Choroid plexus epithelial cell (primary cell): ENCODE measurements at regions not wholly inside any gene's neighbourhood (a gene's known extent, or its start where the extent isn't known, plus 50 kb on each side); places are given as distances from the start of the nearest gene placed in this dataset.

Experiments
- DNase-seq: peaks from one replicate; pipeline ENCODE4 v3.0.0-alpha.2; 2010; ENCODE audit warnings: low read depth
- H3K4me3 ChIP-seq: 2 replicates; pipeline ENCODE4 v1.5.1; 2011; ENCODE audit warnings: low read depth, mild to moderate bottlenecking, control low read depth, low read length, moderate library complexity
- TF ChIP-seq, protein P1 (sequence below): conservative IDR thresholded peaks from 2 replicates; pipeline ENCODE4 v1.5.1; 2011; ENCODE audit warnings: low read depth, mild to moderate bottlenecking, control low read depth, inconsistent platforms, low read length, moderate library complexity

GRCh38 chr4:32994981-32995881, 2275.1 kb downstream of the PCDH7 start:
- no peak overlapping the region for H3K4me3 ChIP-seq
- DNase-seq, result no peak
- TF ChIP-seq, protein P1, sequence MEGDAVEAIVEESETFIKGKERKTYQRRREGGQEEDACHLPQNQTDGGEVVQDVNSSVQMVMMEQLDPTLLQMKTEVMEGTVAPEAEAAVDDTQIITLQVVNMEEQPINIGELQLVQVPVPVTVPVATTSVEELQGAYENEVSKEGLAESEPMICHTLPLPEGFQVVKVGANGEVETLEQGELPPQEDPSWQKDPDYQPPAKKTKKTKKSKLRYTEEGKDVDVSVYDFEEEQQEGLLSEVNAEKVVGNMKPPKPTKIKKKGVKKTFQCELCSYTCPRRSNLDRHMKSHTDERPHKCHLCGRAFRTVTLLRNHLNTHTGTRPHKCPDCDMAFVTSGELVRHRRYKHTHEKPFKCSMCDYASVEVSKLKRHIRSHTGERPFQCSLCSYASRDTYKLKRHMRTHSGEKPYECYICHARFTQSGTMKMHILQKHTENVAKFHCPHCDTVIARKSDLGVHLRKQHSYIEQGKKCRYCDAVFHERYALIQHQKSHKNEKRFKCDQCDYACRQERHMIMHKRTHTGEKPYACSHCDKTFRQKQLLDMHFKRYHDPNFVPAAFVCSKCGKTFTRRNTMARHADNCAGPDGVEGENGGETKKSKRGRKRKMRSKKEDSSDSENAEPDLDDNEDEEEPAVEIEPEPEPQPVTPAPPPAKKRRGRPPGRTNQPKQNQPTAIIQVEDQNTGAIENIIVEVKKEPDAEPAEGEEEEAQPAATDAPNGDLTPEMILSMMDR, result no peak

DNA sequence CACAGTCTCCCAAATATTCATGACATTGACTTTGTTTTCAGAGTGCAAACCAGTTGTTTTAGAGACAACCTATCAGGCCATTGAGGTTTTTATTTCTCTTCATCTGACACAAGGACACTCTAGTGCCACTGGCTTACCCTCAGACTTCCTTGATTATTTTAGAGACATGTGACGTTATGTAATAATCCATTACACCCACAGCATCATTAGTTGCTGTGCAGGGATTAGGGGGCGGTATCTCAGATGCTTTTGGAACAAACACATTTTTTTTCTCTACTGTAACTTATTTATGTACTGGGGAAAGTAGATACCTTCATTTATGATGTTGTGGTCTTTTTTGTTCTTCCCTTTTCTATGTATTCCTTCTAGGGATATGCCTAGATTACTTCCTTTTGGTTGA, 2293.1 kb downstream of the PCDH7 start:
- no peak for DNase-seq
- TF ChIP-seq, protein P1, result no peak

GRCh38 chr4:33025236-33025635, 2305.1 kb downstream of the PCDH7 start:
- TF ChIP-seq, protein P1, result no peak
- DNase-seq, result no peak

More for the DNA sequence above, 2293.1 kb downstream of the PCDH7 start:
- no peak overlapping the region for H3K4me3 ChIP-seq

DNA sequence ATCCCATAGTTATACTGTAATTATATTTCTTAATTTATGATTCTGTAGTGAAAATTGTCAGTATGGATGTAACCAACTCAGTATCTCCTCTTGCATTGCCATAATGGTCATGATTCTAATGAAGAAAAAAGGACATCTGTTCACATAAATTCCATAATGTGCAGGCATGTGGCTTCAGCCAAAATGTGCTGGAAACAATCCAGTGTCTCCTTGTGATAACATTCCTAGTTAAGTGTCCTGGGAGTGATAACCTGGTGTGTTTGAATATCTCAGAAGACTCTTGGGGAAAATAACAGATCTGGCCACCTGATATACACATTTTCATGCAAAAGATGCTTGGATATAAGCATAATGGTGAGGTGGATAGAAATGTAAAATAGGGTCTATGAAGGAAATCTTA, 2309.8 kb downstream of the PCDH7 start:
- H3K4me3 ChIP-seq, result no peak overlapping the region
- DNase-seq, result no peak
- TF ChIP-seq, protein P1, result no peak

More at GRCh38 chr4:33025236-33025635, 2305.1 kb downstream of the PCDH7 start:
- H3K4me3 ChIP-seq, result no peak overlapping the region

DNA sequence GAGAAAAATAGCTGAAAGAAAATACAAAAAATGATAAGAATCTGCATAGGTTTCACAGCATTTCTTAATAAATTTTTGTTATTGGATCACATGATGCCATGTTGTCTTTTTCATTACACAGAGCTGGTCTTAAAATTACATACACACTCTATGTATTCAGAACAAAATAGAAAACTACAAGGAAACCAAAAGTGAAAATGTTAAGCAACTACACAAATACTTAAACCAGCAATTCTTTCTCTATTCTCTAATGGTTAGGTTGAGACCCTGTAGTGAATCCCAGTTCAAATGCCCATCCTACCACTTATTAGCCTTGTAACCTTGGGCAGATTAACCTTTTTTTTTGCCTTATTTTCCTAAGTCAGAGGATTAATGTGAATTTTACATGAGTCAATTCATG, 2311.2 kb downstream of the PCDH7 start:
- TF ChIP-seq, protein P1, result no peak
- no peak overlapping the region for H3K4me3 ChIP-seq
- no peak for DNase-seq

DNA sequence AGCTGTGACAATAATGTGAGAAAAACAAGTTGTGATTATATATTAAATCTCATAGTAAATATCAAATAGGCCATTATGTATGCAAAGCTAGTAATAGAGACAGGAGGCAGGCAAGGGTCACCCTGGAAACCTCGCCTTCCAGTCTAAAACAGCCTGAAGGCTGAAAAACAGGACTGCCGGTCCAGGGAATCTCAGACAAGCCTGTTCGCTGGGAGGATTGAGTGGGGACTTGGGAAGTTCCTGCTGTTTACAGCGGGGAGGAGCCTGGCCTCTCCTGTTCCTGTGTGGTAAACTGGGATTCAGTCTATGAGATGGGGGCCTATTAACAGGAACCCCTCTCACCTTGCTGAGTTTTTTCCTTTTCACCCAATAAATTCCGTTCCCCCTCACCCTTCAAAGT, 2317.3 kb downstream of the PCDH7 start:
- no peak overlapping the region for H3K4me3 ChIP-seq
- TF ChIP-seq, protein P1, result no peak
- no peak for DNase-seq

DNA sequence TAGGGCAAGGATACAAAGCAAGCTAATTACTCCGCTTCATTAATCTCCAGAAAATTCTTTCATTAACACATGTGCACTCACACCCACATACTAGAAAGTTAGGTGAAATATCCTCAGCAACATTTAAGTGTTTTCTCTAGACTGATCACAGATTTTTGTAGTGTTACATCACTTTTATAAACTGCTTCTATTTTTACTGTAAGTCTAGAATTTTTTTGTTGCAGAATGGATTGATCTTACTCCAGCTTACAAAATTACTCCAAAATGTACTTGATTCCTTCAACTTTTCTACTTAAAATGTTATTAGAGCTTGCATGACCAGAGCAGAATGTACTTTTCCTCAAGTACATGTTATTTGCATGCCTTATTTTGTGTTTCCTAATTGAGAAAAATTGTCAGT, 2325.2 kb downstream of the PCDH7 start:
- TF ChIP-seq, protein P1, result no peak
- H3K4me3 ChIP-seq, result no peak overlapping the region
- no peak for DNase-seq
